GM21360 (cell line): ENCODE measurements at regions not wholly inside any gene's neighbourhood (a gene's known extent, or its start where the extent isn't known, plus 50 kb on each side); places are given as distances from the start of the nearest gene placed in this dataset.
"Not testable (repeated sequence)": the region's sequence is repeated elsewhere in the genome, so short reads cannot be mapped to it uniquely, and the experiment has no call there.

Experiments used
- ATAC-seq: cut with Tn5 transposase; IDR thresholded peaks from one replicate; pipeline ENCODE4 v1.9.1; 2021; ENCODE audit warnings: mild to moderate bottlenecking, moderate library complexity; ENCODE audit not compliant: unreplicated experiment

GRCh38 chrX:125654501-125654900, 334.8 kb downstream of the TEX13C start:
- no peak for ATAC-seq

- ATAC-seq = no peak
Measured at GRCh38 chrX:125673758-125674157, 354.1 kb downstream of the TEX13C start.

DNA sequence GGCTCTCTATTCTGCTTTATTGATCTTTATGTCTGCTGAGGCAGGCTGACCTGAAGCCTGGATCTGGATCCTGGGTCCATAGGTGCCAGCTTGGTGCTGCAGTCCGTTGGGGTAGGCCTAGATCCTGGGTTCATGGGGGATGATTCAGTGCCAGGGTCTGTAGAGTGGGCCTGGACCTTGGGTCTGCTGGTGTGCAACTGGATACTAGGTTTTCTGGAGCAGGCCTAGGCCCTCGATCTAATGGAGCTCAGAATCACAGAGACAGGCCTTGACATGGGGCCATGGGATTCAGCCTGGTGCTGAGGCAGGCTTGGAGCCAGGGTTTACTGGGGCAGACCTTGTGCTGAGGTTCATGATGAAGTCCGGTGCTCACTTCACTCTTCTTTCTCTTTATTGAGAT, 358.6 kb downstream of the TEX13C start:
- no peak for ATAC-seq

- no peak for ATAC-seq
Measured at GRCh38 chrX:125680366-125680765, 360.7 kb downstream of the TEX13C start.

DNA sequence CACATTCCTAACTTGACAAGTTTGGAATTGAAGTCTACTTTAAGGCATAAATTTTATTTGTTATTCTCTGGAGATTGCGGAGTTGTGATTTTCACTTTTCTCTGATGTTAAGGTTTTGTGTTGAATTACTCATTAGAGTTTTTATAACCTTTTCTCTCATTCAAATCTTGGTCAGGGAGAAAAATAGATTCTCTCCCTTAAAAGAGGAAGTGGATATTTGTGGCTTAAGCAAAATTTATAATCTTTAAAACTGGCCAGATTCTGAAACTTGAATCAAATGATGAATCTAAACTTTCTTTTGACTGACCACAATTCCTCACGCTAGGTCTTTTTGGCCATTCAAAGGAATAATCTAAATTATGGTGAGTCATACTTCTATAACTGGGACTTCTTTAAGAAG, 361.4 kb downstream of the TEX13C start:
- ATAC-seq = peak; percentile 45

- peak; percentile 96 for ATAC-seq
Measured at GRCh38 chrX:125681507-125681906, 361.8 kb downstream of the TEX13C start.

DNA sequence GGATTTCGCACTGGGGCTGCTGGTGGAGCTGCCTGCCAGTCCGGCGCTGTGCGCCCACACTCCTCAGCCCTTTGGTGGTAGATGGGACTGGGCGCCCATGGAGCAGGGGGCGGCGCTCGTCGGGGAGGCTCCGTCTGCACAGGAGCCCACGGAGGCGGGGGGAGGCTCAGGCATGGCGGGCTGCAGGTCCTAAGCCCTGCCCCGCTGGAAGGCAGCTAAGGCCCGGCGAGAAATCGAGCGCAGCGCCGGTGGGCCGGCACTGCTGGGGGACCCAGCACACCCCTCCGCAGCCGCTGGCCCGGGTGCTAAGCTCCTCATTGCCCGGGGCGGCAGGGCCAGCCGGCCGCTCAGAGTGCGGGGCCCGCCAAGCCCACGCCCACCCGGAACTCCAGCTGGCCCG, 370.9 kb downstream of the TEX13C start:
- ATAC-seq = not testable (repeated sequence)

DNA sequence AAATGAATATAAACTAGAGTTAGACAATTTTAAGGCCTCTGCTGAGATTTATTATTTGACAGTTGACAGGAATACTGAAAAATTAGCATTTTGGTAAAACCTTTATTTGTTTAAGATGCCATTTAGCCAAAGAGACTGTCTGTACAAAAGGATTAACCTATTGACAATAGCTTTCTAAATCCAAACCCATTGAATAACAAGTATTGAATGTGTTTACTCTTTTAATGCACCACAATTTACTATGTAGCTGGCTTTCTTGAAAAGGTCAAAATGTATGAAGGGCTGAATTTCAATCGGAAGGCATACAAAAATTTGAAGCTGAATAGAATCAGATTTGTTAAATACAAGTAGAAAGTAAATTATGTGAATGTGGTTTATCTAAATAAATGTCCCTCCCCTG, 374.5 kb downstream of the TEX13C start:
- no peak for ATAC-seq

DNA sequence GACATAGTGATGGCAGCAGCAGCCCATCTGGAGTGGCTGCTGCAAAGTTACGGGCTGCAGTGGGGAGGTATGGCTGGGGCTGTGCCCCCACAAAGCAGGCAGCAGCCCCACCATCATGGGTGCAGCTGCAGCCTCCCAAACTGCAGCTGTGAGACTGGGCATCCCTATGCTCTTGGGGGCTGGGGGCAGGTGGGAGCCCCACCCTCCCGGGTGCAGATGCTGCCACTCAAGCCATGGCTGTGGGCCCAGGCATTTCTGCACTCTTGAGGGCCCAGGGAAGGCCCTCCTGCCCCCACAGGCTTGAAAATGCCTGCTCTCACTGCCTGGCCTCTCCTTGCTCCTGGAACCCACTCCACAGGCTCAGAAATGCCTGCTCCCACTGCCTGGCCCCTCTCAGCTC, 389.4 kb downstream of the TEX13C start:
- ATAC-seq = no peak

GRCh38 chrX:125709532-125709931, 389.9 kb downstream of the TEX13C start:
- no peak for ATAC-seq

- ATAC-seq = no peak
Measured at GRCh38 chrX:125710403-125711062, 390.9 kb downstream of the TEX13C start.

- ATAC-seq = no peak
Measured at GRCh38 chrX:125711103-125711502, 391.4 kb downstream of the TEX13C start.

- no peak for ATAC-seq
Measured at GRCh38 chrX:125713633-125714032, 394.0 kb downstream of the TEX13C start.

DNA sequence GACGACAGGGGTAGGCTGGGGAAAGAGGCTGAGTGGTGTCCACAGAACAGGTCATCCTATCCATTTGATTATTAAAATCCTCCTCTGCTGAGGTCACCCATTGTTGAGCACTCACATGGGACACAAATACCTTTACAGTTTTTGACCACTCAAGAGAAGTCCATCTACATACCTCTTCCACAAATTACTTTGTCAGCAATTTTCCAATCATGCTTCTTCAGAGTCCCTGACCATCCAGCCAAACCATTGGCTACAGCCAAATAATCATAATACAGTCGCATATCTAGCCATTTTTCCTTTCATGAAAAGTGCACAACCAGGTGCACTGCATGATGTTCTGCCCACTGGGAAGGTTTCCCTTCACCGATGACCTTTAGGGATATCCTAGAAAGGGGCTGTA, 407.4 kb downstream of the TEX13C start:
- no peak for ATAC-seq

DNA sequence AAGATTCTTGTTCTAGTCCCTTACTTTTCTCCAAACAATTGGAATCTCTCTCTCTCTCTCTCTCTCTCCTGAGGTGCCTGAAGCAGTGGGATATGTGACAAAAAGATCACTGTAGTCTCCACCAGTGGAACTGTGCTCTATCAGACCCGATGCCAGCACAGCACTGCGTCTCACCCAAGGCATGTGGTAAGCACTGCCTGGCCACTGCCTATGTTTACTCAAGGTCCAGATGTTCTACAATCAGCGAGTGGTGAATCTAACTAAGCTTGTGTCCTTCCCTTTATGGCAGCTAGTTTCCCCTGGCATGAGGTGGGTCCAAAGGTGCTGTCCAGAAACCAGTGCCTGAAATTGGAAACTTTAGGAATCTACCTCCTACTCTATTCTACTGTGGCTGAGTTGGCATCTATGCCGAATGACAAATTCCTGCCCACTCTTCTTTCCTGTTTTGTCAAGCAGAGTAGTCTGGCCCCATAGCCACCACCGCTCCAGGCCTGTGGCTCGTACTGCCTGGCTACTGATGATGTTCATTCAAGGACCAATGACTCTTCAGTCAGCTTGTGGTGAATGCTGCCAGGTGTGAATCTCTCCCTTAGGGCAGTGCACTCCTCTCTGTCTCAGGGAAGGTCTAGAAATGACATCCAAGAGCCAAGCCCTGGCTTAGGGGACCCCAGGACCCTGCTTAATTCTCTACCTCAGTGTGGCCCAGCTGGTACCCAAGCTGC, 416.5 kb downstream of the TEX13C start:
- peak; percentile 84 for ATAC-seq

GRCh38 chrX:125742811-125743210, 423.1 kb downstream of the TEX13C start:
- ATAC-seq = peak; percentile 74

DNA sequence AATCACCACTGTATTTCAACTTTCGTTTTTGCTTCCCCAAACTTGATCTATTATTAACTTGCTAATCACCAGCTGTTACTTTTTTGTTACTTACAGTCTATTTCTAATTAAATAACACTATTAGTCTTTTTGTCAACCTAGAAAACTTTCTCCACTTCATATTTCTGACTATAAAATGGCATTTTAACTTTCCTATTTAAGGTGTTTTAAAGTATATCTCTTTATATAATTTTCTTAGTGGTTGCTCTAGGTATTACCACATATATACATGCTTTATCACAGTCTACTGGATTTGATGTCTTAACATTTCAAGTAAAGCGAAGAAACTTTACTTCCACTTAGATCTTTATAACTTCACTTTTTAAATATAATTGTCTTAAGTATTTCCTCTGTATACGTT, 421.2 kb downstream of the DCAF12L2 start:
- ATAC-seq = no peak

GRCh38 chrX:125757794-125758564, 408.1 kb downstream of the DCAF12L2 start:
- no peak for ATAC-seq

DNA sequence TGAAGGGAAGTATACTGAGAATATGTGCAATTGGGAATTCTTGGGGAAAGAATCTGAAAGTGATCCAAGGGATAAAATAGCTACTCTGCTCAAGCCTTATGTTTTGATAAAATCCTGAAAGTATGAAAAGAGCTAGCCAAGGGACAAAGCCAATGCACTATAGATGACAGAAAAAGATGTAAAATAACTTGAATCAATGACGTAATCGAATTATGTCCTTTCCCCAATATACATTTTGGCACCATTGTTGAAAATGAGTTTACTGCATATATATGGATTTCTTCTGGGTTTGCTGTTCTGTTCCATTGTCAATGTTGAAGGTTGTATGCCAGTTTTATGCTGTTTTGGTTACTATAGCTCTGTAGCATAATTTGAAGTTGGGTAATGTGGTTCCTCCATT, 407.3 kb downstream of the DCAF12L2 start:
- no peak for ATAC-seq

DNA sequence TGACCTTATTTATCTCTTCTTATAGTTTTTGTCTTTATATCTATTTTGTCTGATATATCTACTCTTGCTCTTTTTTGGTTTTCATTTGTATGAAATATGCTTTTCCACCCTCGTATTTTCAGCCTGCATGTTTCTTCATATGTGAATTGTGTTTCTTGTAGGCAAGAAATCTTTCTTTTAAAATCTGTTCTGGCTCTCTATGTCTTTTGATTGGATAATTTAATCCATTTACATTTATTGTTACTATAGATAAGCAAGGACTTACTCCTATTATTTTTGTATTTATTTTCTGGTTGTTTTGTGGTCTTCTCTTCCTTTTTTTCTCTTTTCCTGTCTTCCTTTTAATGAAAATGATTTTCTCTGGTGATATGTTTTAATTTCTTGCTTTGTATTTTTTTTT, 403.1 kb downstream of the DCAF12L2 start:
- ATAC-seq = no peak

- no peak for ATAC-seq
Measured at GRCh38 chrX:125765347-125765746, 400.7 kb downstream of the DCAF12L2 start.

GRCh38 chrX:125769628-125770027, 396.5 kb downstream of the DCAF12L2 start:
- no peak for ATAC-seq
